Activated CD4-positive, alpha-beta T cell treated with anti-CD3 and anti-CD28 coated beads, Interleukin-2, Interleukin-4, amounts not matched to agents 100 ng/mL and 50 ng/mL, durations not matched to agents 16 hours and 8 hours (primary cell): ENCODE measurements at regions not wholly inside any gene's neighbourhood (a gene's known extent, or its start where the extent isn't known, plus 50 kb on each side); places are given as distances from the start of the nearest gene placed in this dataset.
"Not testable (repeated sequence)": the region's sequence is repeated elsewhere in the genome, so short reads cannot be mapped to it uniquely, and the experiment has no call there.

Source experiments
- DNase-seq: peaks from one replicate; pipeline ENCODE4 v3.0.0-alpha.2; 2020; ENCODE audit warnings: low spot score

- DNase-seq: no peak
Measured at GRCh38 chr6:68144667-68145066, 490.4 kb upstream of the ADGRB3 start.

DNA sequence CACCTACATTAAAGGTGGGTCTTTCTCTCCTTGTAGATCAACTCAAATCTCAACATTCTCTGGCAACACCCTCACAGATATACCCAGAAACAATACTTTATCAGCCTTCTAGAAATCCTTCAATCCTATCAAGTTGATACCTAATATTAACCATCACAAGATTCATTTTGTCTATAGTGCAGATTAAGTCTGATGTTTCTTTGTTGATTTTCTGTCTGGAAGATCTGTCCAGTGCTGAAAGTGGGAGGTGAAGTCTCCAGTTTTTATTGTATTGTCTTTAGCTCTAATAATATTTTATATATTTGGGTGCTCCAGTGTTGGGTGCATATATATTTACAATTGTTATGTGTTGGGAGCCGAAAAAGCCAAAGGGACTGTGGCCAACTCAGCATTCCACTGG is 493.9 kb upstream of the ADGRB3 start:
- DNase-seq: no peak

DNA sequence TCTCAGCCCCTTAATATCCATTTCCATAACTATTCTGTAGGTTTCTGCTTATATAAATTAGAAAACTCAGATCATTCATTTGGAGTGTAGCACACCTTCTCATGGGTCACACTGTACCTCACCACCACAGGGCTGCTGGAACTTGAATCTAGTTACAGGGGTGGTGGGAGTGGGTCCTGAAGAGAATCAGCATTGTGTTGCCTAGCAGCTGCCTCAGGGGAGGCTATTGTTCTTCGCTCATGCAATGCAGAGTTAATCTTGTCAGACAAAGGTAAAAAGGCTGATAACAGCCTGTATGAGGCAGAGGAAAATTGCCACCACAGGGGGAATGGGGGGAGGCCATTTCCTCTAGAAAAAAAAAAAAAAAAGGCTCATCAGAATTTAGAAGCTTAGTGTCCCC is 496.0 kb upstream of the ADGRB3 start:
- DNase-seq: no peak

DNA sequence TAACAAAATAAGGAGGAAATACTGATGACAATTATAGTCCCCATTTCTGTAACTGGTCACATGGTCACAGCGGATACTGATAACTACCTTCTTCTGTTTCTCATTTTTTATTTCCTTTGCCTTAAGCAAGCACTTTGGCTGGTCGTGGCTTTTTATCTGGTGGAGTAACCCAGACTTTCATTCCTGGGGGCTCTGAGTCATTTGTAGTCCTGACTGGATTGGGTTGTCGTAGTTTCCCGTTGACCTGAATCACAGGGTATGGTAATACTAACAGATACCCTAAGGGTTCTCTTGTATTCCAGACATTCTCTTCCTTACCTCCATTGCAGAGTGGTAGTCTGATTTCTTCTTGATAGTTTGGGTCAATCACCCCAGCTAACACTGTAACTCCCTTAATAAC is 500.3 kb upstream of the ADGRB3 start:
- no peak for DNase-seq

GRCh38 chr6:68128211-68128610 is 506.9 kb upstream of the ADGRB3 start:
- DNase-seq: no peak

DNA sequence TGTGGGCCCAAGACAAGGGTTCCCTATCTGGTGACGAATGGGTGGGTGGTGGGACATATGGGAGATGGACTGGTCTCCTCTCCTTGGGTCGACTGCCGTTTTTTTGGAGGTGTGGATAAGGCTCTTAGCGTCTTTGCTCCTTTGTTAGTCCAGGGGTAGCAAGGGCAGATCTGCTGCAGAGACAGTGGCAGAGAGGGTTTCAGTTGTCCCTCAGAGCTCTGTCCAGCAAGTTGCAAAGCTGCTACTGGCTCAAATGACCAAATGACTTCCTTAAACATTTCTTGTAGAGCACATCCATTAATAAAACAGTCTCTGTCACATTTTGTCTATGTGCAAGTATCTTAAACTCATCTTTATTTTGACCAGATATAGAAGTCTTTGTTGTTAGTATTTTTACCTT is 508.0 kb upstream of the ADGRB3 start:
- DNase-seq: no peak

GRCh38 chr6:68126089-68126749 is 508.9 kb upstream of the ADGRB3 start:
- no peak for DNase-seq

GRCh38 chr6:68122975-68123374 is 512.1 kb upstream of the ADGRB3 start:
- DNase-seq: not testable (repeated sequence)

- no peak for DNase-seq
Measured at GRCh38 chr6:68122032-68122431, 513.0 kb upstream of the ADGRB3 start.

- DNase-seq: not testable (repeated sequence)
Measured at GRCh38 chr6:68120954-68121353, 514.1 kb upstream of the ADGRB3 start.

GRCh38 chr6:68114463-68115047 is 520.5 kb upstream of the ADGRB3 start:
- DNase-seq: no peak

- no peak for DNase-seq
Measured at GRCh38 chr6:68108233-68108835, 526.7 kb upstream of the ADGRB3 start.

DNA sequence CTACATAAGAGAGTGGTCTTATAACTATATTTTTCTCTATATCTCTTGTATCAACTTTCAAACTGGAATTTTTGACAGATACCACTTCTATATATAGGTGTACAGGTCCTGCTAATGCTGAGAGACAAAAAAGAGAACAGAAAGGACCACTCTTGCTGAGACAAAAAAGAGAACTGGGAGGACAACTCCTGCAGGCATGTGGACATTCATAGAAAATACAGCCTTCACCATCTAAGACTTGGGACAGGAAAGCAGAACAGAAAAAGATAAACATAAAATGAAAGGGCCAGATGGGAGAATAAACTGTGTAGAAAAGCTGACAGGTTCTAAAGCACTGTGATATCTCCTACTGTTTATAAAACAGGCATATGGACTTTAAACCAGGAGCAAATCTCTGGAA is 541.0 kb upstream of the ADGRB3 start:
- no peak for DNase-seq

DNA sequence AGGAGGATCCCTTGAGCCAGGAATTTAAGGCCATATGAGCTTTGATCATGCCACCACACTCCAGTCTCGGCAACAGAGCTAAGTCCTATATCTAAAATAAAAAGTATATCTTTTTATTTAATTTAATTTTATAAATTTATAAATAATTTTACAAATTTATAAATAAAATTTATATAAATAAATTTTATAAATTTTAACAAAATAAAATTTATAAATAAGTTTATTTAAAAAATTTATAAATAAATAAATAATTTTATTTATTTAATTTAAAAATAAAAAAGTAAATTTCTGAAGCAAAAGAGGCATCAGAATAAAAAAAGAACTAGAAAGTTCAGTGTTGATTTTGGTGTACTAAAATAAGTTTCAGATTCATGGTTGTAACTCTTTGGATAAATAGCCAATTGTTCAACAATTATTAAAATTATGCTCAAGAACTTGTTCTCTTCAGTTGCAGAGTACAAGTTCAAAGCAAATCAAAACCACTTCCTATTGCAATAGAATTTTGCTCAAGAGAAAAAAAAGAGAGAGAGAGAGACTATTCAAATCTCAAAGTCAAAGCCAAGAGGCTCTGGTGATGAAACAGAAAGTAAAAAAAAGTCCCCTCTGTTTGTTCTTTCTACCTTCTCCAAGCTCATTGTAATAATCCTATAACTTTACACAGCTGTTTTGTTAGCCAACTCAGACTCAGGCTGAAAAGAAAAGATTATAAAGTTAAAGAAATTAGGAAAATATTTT is 547.5 kb upstream of the ADGRB3 start:
- DNase-seq: no peak

GRCh38 chr6:68086199-68086598 is 548.9 kb upstream of the ADGRB3 start:
- no peak for DNase-seq

GRCh38 chr6:68085599-68085998 is 549.5 kb upstream of the ADGRB3 start:
- DNase-seq: not testable (repeated sequence)

DNA sequence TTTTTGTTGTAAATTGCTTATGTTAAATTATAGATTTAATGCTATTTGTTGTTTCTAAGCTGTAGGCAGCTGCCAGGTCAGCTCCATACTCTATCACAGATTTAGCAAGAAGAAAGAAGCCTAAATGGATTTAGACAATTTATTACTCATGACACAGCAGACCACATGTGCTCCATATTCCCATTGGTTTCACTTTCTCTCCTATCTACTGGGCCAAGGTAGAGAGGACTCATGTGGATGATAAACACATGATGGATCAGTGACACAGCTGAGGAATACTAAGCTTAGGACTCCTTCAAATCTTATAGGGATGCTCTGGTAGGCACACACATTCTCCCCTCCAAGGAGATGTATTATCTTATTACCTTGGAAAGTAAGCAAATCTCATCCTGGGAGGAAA is 553.0 kb upstream of the ADGRB3 start:
- no peak for DNase-seq

DNA sequence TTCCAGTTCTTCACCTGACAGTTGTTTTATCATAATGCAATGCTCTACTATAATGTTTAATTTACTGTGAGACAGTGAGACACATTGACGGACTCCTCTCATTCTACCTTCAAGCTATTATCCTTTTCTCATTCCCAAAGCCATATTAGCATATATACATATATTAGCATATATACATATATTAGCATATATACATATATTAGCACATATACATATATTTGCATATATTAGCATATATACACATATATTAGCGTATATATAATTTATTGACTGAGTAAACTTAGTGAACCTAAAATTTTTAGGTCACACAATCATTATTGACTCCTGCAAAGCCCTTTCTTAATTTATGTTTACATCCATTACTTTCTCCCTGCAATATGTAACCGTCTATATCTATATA is 555.0 kb upstream of the ADGRB3 start:
- DNase-seq: no peak

DNA sequence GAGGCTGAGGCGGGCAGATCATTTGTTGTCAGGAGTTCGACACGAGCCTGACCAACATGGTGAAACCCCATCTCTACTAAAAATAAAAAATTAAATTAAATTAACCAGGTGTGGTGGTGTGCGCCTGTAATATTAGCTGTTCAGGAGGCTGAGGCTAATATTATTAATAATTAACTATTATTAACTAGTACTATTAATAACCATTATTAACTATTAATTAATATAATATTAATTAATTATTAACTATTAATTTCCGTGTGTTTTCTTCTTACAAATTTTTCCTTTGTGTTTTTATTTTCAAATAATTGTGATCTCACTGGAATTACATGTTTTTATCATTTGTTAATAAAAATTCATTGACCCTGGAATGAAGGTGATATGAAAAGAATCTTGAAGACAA is 557.4 kb upstream of the ADGRB3 start:
- DNase-seq: no peak

DNA sequence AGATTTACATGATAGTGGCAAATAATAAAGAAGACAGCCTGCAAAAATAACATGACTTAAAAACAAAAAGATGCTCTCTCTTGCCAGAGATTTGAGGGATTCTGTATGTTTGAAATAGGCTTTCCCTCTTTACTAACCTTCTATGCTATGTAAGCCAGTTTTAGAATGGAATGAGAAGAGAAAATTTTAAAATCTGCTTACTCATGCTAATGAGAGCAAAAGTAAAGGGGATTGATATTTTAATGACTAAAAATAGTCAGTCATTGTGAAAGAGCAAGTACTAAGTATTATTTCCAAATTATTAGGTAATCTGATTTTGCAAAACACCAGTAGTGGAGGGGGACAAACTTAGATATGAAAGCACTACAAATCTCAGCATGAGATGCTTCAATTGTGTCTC is 563.3 kb upstream of the ADGRB3 start:
- no peak for DNase-seq

DNA sequence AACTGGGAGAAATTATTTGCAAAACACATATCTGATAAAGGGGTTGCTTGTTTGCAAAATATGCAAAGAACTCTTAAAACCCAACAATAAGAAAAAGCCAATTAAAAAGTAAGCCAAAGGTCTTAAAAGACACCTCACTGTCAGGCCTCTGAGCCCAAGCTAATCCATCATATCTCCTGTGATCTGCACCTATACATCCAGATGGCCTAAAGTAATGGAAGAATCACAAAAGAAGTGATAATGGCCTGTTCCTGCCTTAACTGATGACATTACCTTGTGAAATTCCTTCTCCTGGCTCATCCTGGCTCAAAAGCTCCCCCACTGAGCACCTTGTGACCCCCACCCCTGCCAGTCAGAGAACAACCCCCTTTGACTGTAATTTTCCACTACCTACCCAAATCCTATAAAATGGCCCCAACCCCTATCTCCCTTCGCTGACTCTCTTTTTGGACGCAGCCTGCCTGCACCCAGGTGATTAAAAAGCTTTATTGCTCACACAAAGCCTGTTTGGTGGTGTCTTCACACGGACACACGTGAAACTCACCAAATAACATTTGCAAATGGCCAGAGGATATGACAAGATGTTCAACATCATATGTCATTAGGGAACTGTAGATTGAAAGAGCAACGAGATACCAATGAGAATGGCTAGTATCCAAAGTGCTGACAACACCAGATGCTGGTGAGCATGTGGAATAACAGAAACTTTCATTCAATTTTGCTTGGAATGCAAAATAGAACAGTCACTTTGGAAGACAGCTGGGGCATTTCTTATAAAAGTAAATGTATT is 565.0 kb upstream of the ADGRB3 start:
- DNase-seq: no peak

GRCh38 chr6:68059899-68060298 is 575.2 kb upstream of the ADGRB3 start:
- no peak for DNase-seq
